GM21390 (cell line): ENCODE measurements at regions not wholly inside any gene's neighbourhood (a gene's known extent, or its start where the extent isn't known, plus 50 kb on each side); places are given as distances from the start of the nearest gene placed in this dataset.
A peak's percentile ranks its signal among the peaks of the same experiment; 100 is the strongest.
"Not testable (repeated sequence)": the region's sequence is repeated elsewhere in the genome, so short reads cannot be mapped to it uniquely, and the experiment has no call there.

Experiments
- ATAC-seq: cut with Tn5 transposase; IDR thresholded peaks from one replicate; pipeline ENCODE4 v1.9.1; 2021; ENCODE audit not compliant: unreplicated experiment

GRCh38 chr7:96826089-96826488 is 116.4 kb upstream of the SEM1 start:
- ATAC-seq, result no peak

GRCh38 chr7:96827701-96828100 is 118.1 kb upstream of the SEM1 start:
- no peak for ATAC-seq

- not testable (repeated sequence) for ATAC-seq
Observed at GRCh38 chr7:96829121-96829520, 119.5 kb upstream of the SEM1 start.

GRCh38 chr7:96831446-96831845 is 121.8 kb upstream of the SEM1 start:
- ATAC-seq, result no peak

GRCh38 chr7:96832092-96832662 is 122.5 kb upstream of the SEM1 start:
- no peak for ATAC-seq

- ATAC-seq, result no peak
Observed at GRCh38 chr7:96833676-96834453, 124.2 kb upstream of the SEM1 start.

- no peak for ATAC-seq
Observed at GRCh38 chr7:96836456-96836855, 126.8 kb upstream of the SEM1 start.

- ATAC-seq, result peak; percentile 99
Observed at GRCh38 chr7:96837593-96837992, 127.9 kb upstream of the SEM1 start.

GRCh38 chr7:96838481-96838880 is 128.8 kb upstream of the SEM1 start:
- no peak for ATAC-seq

- no peak for ATAC-seq
Observed at GRCh38 chr7:96855139-96855538, 145.5 kb upstream of the SEM1 start.

GRCh38 chr7:96855691-96856090 is 146.0 kb upstream of the SEM1 start:
- ATAC-seq, result no peak

GRCh38 chr7:96869538-96869937 is 135.8 kb upstream of the DLX6 start:
- no peak for ATAC-seq

- ATAC-seq, result no peak
Observed at GRCh38 chr7:96870185-96870584, 135.2 kb upstream of the DLX6 start.

- ATAC-seq, result no peak
Observed at GRCh38 chr7:96870934-96871333, 134.4 kb upstream of the DLX6 start.

- ATAC-seq, result no peak
Observed at GRCh38 chr7:96887426-96887825, 117.9 kb upstream of the DLX6 start.

GRCh38 chr7:96899108-96899507 is 106.2 kb upstream of the DLX6 start:
- ATAC-seq, result no peak

GRCh38 chr7:96901822-96902445 is 103.4 kb upstream of the DLX6 start:
- ATAC-seq, result no peak

GRCh38 chr7:96903906-96904305 is 101.4 kb upstream of the DLX6 start:
- ATAC-seq, result no peak

GRCh38 chr7:96910486-96910885 is 94.9 kb upstream of the DLX6 start:
- no peak for ATAC-seq

- no peak for ATAC-seq
Observed at GRCh38 chr7:96915029-96915428, 90.3 kb upstream of the DLX6 start.

- no peak for ATAC-seq
Observed at GRCh38 chr7:96920064-96920463, 85.3 kb upstream of the DLX6 start.

GRCh38 chr7:96920713-96921112 is 84.6 kb upstream of the DLX6 start:
- ATAC-seq, result no peak
